Urothelium cell line (cell line): ENCODE measurements at regions not wholly inside any gene's neighbourhood (a gene's known extent, or its start where the extent isn't known, plus 50 kb on each side); places are given as distances from the start of the nearest gene placed in this dataset.
A peak's percentile ranks its signal among the peaks of the same experiment; 100 is the strongest.

ENCODE experiments used
- DNase-seq: peaks from one replicate; pipeline ENCODE4 v3.0.0; 2011; ENCODE audit warnings: low spot score, mixed read lengths
- FAIRE-seq: peaks from 2 replicates; lab custom pipeline; 2011; peaks lifted over from hg19 to GRCh38; lab: Jason Lieb, UNC

GRCh38 chr5:113896789-113897188, 383.3 kb downstream of the YTHDC2 start:
- no peak for DNase-seq
- FAIRE-seq, result no peak

- no peak for FAIRE-seq
- DNase-seq, result no peak
These were observed 384.3 kb downstream of the YTHDC2 start for GRCh38 chr5:113897748-113898147.

- FAIRE-seq (no peak), DNase-seq (no peak)
These were observed 386.6 kb downstream of the YTHDC2 start for GRCh38 chr5:113900141-113900540.

DNA sequence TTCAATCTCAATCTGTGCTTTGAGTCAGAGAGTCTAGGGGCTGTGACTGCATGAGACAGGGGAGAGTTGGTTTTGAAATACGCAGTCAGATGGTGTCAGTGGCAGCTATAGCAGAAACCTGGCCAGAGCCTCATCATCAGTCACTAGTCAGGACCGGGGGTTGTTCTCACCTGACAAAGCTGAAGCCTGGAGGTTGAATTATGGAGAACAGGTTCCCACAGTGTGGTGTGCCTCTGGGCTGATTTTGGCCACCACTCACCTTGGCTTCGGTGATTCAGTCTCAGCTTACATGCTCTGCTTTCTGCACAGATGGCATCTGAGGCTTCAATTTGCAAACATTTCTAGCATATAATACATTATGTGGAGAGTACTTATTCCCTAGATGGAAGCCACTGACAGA, 387.3 kb downstream of the YTHDC2 start:
- DNase-seq (no peak), FAIRE-seq (no peak)

- FAIRE-seq (no peak), DNase-seq (no peak)
These were observed 388.2 kb downstream of the YTHDC2 start for GRCh38 chr5:113901718-113902117.

DNA sequence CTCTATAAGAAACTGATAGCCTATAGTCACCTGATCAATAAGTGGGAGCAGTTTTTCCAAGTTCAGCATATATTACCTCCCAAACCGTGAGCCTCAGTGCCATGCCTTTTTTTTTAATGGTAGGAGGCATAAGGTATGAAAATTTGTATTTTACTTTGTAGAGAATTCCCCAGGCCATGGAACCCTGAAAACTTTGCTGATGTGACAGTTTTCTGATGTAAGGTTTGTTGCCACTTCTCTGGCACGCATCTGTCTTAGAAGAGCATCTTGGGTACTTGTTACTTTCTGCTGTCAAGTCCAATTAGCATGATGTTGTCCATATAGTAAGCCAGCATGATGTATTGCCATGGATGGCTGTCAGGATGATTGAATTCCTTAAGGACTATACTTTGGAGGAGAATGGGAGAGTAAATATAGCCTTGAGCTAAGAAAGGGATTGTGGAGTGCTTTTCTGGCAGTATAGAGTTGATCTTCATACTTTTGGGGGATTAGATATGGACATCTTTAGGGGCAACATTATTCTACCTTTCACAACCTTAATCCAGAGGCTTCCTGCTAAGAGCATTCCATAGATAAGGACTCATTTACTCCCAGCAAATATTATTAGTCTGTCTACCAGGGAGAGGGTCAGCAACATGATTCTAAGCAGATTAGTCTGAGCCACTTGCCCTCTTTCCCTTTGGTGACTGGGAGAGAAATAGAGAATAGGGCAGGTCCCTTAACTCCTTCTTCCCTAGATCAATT, 389.6 kb downstream of the YTHDC2 start:
- FAIRE-seq (no peak), DNase-seq (no peak)

- no peak for DNase-seq
- no peak for FAIRE-seq
These were observed 396.3 kb downstream of the YTHDC2 start for GRCh38 chr5:113909782-113910181.

- DNase-seq, result no peak
- no peak for FAIRE-seq
These were observed 404.5 kb downstream of the YTHDC2 start for GRCh38 chr5:113917997-113918396.

DNA sequence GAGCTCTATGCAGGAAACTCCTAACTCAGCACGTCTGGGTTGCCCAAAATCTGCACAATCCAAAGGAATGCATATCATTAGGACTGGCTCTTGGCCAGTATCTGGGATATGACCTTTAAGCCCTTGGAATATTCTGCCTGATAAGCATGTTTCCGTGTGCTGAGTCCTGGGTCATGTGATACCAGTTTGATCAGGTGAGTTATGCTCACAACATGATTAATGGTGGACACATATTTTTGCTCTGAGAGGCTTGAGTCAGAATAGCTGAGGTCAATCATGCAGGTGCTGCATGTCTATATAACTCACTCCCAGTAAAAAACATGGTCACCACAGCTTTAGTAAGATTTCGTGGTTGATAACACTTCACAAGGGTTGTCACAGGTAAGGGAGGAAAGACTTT, 408.8 kb downstream of the YTHDC2 start:
- DNase-seq, result peak; percentile 16
- no peak for FAIRE-seq

- no peak for DNase-seq
- FAIRE-seq, result no peak
These were observed 422.0 kb downstream of the YTHDC2 start for GRCh38 chr5:113935453-113935852.

DNA sequence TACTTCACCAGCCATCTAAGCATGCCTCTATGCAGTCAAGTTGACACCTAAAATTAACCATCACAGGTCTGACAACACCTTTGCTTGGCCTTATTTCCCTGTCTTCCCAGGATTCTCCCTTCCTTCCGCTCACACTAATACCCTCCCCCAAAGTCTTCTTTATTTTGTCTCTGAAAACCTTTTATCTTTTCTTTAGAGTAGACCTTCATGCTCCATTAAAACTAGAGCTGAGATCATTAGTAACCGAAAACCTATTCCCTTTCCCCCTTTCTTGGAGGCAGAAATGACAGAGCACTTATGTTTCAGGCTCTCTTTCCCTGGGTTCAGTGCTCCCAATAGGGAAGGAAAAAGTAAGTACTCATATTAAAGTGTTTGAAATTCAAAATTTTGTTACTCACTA, 423.8 kb downstream of the YTHDC2 start:
- DNase-seq (no peak), FAIRE-seq (no peak)

- DNase-seq, result no peak
- FAIRE-seq, result no peak
These were observed 421.9 kb upstream of the KCNN2 start for GRCh38 chr5:113939988-113940387.

DNA sequence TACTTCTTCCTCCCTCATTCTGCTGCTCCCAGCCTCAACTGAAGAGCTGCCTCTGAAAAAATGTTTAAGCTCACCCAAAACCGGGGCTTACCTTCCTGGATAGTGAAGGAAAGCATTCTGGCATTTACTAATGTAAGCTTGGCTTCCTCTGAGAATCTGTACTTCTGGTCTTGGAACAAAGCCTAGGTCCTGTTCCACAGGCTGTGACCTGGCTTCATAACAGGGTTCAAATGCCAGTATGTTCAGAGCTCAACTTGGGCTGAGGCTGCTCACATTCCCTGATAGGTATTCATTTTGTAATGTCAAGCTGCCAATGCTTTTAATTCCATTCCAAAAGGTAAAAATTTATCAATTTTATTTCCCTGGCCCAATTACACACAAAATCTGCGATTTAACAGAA, 411.7 kb upstream of the KCNN2 start:
- no peak for DNase-seq
- FAIRE-seq, result no peak

DNA sequence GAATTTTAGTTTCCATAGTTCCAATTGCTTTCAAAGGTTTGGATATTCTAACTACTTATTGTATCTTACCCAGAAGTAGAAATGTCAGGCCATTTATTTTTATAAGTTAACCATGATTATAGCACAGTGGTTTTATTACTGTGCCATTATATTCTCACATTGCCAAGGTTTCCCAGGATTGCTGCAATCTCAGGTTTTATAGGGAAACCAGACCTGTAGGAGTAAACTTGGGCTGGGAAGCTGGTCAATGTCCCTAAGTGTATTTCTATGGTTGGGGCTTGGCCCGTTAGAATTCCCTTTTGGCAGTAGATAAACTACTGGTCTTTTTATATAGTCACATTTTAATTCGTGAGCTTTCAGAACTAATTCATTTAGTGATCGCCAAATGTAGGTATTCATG, 396.6 kb upstream of the KCNN2 start:
- FAIRE-seq (no peak), DNase-seq (no peak)

DNA sequence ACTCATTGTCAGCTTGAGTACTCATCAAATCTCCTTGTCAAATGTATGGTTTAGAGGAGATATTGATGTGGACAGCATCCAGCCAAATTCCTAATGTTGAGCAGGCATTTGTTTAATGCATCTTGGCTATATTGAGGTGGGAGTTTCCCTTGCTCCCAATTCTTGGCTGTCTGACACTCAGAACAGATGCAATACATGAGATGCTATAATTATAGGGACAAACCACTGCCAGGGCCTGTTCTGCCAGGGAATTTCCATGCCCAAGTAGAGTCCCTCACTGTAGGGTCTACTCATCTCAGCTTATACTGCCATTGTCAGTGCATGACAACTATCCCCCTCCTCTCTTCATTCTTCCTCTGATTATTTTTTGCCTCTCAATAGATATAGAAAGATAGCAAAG, 392.0 kb upstream of the KCNN2 start:
- FAIRE-seq (no peak), DNase-seq (no peak)

DNA sequence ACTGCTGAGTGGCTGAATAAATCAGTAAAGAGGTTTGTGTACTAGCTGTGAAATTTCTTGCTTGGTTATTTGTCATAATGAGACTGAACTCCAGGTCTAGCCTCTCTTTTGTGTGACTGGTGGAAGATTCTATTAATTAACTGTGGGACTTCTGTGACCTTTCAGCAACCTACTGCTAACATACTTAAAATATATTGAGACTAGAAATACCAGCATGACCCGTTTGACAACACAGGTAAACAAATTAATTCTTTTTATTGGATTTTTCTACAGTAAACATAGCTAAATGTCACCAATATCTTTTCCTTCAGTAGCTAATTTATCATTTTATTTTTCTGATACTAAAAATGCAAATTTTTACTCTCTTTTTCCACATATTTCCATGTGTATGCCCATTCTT, 390.4 kb upstream of the KCNN2 start:
- no peak for DNase-seq
- no peak for FAIRE-seq

DNA sequence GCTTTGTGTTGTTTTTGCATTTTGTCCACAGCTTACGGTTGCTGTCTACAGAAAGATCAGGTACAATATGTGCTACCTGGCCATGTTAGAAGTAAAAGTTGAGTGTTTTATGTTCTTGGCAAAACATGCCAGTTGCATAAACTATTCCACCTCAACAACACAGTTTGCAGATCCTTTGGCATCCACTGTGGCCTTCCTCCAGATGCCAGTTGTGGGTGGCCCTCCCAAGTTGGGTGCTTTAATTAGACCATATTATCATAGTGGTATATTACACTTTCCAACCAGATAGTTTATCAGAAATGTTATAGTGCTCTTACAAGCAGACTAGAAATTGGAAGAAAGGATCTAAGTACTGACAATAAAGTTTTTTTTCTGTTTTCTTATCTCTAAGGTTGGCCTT, 386.9 kb upstream of the KCNN2 start:
- FAIRE-seq, result no peak
- DNase-seq, result no peak

DNA sequence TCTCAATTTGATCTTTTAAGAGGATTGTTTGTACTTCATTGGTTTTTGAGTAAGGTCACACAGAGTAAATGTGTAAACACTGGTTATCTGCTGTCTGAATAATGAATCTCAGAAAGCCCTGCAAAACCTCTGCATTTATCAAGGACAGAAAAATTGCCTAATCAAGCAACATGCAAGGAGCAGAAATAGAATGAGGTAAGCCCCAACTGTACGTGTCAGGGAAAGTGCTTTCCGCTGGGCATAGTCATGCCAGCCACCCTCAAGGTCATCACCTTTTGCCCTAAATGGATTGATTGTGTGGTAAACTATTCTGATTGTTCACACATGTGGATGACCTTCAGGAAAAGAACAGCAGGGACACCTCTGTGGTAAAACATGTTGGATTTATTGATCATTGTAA, 376.9 kb upstream of the KCNN2 start:
- DNase-seq, result no peak
- FAIRE-seq, result no peak

DNA sequence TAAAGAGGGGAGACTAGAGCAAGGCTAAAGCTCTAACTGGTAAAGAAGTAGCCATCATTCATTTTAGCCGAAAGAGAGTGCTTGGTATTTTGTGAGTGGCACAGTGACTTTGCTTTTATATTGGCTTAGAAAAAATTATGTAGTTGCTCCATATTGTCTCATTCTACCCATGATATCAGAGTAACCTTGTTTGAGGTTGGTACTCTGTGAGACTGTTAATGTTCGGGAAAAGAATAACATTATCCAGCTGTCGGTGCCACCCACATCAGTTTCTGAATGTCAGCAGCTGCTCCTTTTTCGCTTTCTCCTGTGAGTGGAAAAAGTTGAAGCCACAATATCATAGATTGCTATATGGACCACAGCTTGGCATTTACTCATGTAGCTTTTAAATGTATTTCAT, 376.4 kb upstream of the KCNN2 start:
- no peak for DNase-seq
- no peak for FAIRE-seq

GRCh38 chr5:113989278-113989912, 372.5 kb upstream of the KCNN2 start:
- DNase-seq (peak; percentile 22), FAIRE-seq (no peak)

- FAIRE-seq, result no peak
- peak; percentile 13 for DNase-seq
These were observed 372.0 kb upstream of the KCNN2 start for GRCh38 chr5:113989913-113990305.

DNA sequence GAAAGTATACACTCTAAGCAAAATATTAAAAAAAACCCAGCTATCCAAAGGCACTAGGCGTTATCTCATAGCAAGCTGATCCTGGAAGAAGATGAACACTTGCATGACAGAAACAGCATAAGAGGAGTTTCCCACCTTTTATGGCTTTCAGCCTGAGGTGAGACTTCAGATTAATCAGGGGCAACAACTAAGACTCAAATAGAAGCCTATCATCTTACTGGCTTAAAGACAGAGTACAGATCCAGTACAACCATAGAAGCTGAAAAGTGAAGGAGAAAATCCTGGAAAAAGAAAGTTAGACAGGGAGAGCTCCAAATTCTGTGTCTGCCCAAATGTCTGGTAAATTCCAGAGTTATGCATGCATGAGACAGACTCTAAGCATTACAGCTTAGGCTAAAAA, 360.8 kb upstream of the KCNN2 start:
- no peak for DNase-seq
- no peak for FAIRE-seq

DNA sequence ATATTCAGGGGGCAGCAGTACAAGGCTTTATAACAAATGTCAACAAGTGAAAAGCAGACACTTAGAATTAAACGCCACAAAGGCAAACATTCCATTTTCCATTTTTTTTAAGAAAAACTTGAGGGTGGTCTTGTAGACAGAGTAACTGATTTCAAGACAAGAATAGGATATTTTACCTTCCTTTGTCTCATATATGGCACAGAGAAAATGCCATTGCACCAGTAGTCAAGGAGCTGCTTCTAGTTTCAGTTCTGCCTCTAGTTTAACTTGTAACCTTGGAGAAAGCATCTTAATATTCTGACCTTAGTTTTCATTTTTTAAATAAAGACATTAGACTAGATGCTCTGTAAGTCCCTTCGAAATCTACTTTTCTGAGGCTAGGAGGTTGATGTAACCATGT, 355.3 kb upstream of the KCNN2 start:
- DNase-seq (no peak), FAIRE-seq (no peak)
